Central memory CD8-positive, alpha-beta T cell (primary cell): ENCODE measurements at regions not wholly inside any gene's neighbourhood (a gene's known extent, or its start where the extent isn't known, plus 50 kb on each side); places are given as distances from the start of the nearest gene placed in this dataset.

Experiments used
- ATAC-seq: fragments of 150-1000 bp; cut with Tn5 transposase; replicated peaks from 2 replicates; pipeline ENCODE4 v1.10.0; 2022; ENCODE audit warnings: mild to moderate bottlenecking, moderate FRiP score, moderate number of reproducible peaks; ENCODE audit not compliant: poor library complexity, severe bottlenecking; ENCODE audit errors: extremely low read depth
- DNase-seq, 2 donors: peaks; one replicate each; pipeline ENCODE4 v3.0.0; 2021; ENCODE audit warnings: low spot score in 2 of 2
- H3K27ac Mint-ChIP-seq: one replicate; pipeline ENCODE4 v1.8.0; 2022; ENCODE audit warnings: low read depth, mild to moderate bottlenecking, moderate library complexity, mixed read lengths
- H3K27me3 Mint-ChIP-seq: one replicate; pipeline ENCODE4 v1.8.0; 2022; ENCODE audit warnings: mixed read lengths
- H3K36me3 Mint-ChIP-seq: one replicate; pipeline ENCODE4 v1.8.0; 2022; ENCODE audit warnings: mild to moderate bottlenecking, moderate library complexity, mixed read lengths; ENCODE audit not compliant: insufficient read depth
- H3K4me1 Mint-ChIP-seq: one replicate; pipeline ENCODE4 v1.8.0; 2022; ENCODE audit warnings: mixed read lengths
- H3K4me3 Mint-ChIP-seq: one replicate; pipeline ENCODE4 v1.8.0; 2022; ENCODE audit warnings: mild to moderate bottlenecking, moderate library complexity, mixed read lengths
- H3K9me3 Mint-ChIP-seq: one replicate; pipeline ENCODE4 v1.8.0; 2022; ENCODE audit warnings: mixed read lengths

- no peak for ATAC-seq
- Mint-ChIP-seq H3K27ac (no peak overlapping the region), H3K4me1 (no peaks in the 10 kb centered on the region), H3K9me3 (no peaks in the 10 kb centered on the region), H3K27me3 (peaks cover 9% of the 10 kb centered on the region), H3K36me3 (peaks cover 3% of the 10 kb centered on the region), H3K4me3 (no peak overlapping the region)
- no peak for DNase-seq
Measured at GRCh38 chr5:156261275-156261939, 65.6 kb upstream of the SGCD start.

- H3K27ac Mint-ChIP-seq = no peak overlapping the region
- no peaks in the 10 kb centered on the region for H3K4me1 Mint-ChIP-seq
- H3K36me3 Mint-ChIP-seq = peaks cover 5% of the 10 kb centered on the region
- no peaks in the 10 kb centered on the region for H3K27me3 Mint-ChIP-seq
- H3K9me3 Mint-ChIP-seq = peaks cover 6% of the 10 kb centered on the region
- DNase-seq = no peak
- no peak for ATAC-seq
- no peak overlapping the region for H3K4me3 Mint-ChIP-seq
Measured at GRCh38 chr5:156271569-156271968, 55.4 kb upstream of the SGCD start.

GRCh38 chr5:156272139-156272538, 54.8 kb upstream of the SGCD start:
- H3K4me3 Mint-ChIP-seq = no peak overlapping the region
- no peak overlapping the region for H3K27ac Mint-ChIP-seq
- H3K27me3 Mint-ChIP-seq = no peaks in the 10 kb centered on the region
- no peak for DNase-seq
- H3K9me3 Mint-ChIP-seq = peaks cover 6% of the 10 kb centered on the region
- H3K4me1 Mint-ChIP-seq = no peaks in the 10 kb centered on the region
- H3K36me3 Mint-ChIP-seq = peaks cover 5% of the 10 kb centered on the region
- no peak for ATAC-seq

- Mint-ChIP-seq H3K27me3 (no peaks in the 10 kb centered on the region), H3K27ac (no peak overlapping the region), H3K4me3 (no peak overlapping the region), H3K9me3 (peaks cover 4% of the 10 kb centered on the region), H3K36me3 (peaks cover 5% of the 10 kb centered on the region), H3K4me1 (no peaks in the 10 kb centered on the region)
- DNase-seq (no peak), ATAC-seq (no peak)
Measured at GRCh38 chr5:156273325-156273724, 53.6 kb upstream of the SGCD start.

DNA sequence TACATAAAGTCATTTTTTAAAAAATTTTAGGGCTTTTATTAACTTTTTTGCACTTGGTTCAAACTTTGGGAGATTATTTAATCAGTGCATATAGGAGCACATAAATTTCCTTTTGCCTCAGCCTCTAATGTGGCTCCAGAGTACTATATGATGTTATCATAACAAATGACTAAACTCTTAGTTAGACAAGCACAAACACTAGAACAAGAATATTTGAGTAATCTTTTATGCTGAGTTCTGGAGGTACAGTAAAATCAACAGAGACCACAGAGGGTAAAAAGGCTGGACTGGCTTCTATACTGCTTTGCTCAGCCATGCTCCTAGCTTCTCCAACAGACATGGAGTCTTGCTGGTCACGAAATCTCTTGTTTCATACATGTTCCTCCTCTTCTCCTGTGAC, 52.5 kb upstream of the SGCD start:
- no peak overlapping the region for H3K27ac Mint-ChIP-seq
- H3K36me3 Mint-ChIP-seq = peaks cover 5% of the 10 kb centered on the region
- H3K9me3 Mint-ChIP-seq = no peaks in the 10 kb centered on the region
- no peak for ATAC-seq
- no peak overlapping the region for H3K4me3 Mint-ChIP-seq
- no peak for DNase-seq
- no peaks in the 10 kb centered on the region for H3K27me3 Mint-ChIP-seq
- H3K4me1 Mint-ChIP-seq = no peaks in the 10 kb centered on the region
